Erythroblast (primary cell): ENCODE measurements at regions not wholly inside any gene's neighbourhood (a gene's known extent, or its start where the extent isn't known, plus 50 kb on each side); places are given as distances from the start of the nearest gene placed in this dataset.

Experiments
- GATA1 ChIP-seq: IDR thresholded peaks from 2 replicates; pipeline ENCODE4 v1.6.1; 2011; ENCODE audit warnings: low read depth, mild to moderate bottlenecking, control low read depth, low read length, moderate library complexity
- POLR2A ChIP-seq: IDR thresholded peaks from 2 replicates; pipeline ENCODE4 v1.6.1; 2011; ENCODE audit warnings: mild to moderate bottlenecking, low read length

GRCh38 chr2:220665108-220665471, 907.0 kb downstream of the EPHA4 start:
- TF ChIP-seq POLR2A (no peak), GATA1 (no peak)
